ENCODE measurements at regions not wholly inside any gene's neighbourhood (a gene's known extent, or its start where the extent isn't known, plus 50 kb on each side); places are given as distances from the start of the nearest gene placed in this dataset.

GRCh38 chr2:173692068-173692467 is 273.1 kb downstream of the SP3 start:
- TF ChIP-seq SPI1 (IDR thresholded peaks at IDR 0.05; ENCODE audit: low read depth, low read length) = no peak
- TF ChIP-seq POLR2A (IDR thresholded peaks at IDR 0.05; ENCODE audit: low read depth, low read length) = no peak
- no peak for TF ChIP-seq POLR2AphosphoS5 (IDR thresholded peaks at IDR 0.05; ENCODE audit: low read depth, low read length)
- no peak for TF ChIP-seq TAF1 (IDR thresholded peaks at IDR 0.05; ENCODE audit: low read depth, low read length)

All from GM12891 (cell line).